GM19467 (cell line): ENCODE measurements at regions not wholly inside any gene's neighbourhood (a gene's known extent, or its start where the extent isn't known, plus 50 kb on each side); places are given as distances from the start of the nearest gene placed in this dataset.

Source experiments
- ATAC-seq: cut with Tn5 transposase; IDR thresholded peaks from one replicate; pipeline ENCODE4 v1.9.1; 2021; ENCODE audit warnings: mild to moderate bottlenecking, moderate library complexity; ENCODE audit not compliant: unreplicated experiment

DNA sequence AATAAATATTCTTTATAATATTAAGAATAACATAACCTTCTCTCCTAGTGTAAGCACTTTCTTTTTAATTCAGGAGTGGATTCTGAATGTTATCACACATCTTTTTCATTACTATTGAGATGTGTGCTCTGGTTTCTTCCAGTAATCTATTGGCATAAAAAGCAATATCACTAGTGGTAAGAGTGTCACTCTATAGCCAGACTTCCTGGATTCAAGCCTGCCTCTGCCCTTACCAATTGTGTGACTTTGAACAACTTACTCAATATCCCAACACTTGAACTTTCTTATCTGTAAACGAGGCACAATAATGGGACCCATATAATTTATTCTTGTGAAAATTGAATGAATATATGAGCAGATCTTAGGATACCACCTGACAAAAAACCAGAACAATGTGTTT, 71.0 kb downstream of the SEM1 start:
- no peak for ATAC-seq

DNA sequence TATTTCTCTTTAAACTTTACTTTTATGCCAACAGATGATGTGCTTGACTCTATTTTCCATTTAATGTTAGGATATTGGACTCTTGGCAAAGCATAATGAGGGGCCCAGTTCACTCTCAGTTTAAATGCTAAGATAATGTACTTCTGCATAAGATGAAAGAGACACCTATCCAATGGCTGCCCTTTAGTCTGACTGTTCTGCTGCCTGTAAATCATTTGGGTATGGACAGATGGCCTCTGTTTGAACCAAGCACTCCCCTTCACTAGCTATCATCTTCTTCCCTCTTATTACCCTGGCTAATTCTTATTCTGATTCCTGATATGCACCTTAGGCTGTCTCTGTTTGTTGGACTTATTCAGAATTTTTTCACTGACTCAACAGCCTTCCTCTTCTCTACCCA, 72.1 kb downstream of the SEM1 start:
- ATAC-seq, result no peak

DNA sequence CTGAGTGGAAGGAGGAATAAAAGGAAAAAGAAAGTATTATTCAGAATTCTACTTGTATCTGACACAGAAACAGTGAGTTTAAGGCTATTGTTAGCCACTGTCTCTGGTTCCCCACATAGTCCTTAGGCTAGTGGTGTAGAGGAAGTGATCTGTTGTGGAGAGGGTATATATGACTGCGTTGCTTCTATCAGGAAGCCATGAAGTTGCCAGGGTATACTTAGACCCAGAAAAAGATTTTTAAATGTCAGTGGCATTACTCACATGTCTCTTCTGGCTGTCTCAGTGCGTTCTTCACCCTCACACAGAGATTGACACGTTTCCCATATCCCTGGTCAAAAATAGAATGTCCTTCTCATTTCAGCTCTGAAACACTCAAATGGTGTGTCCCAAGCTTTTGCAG, 72.7 kb downstream of the SEM1 start:
- no peak for ATAC-seq

DNA sequence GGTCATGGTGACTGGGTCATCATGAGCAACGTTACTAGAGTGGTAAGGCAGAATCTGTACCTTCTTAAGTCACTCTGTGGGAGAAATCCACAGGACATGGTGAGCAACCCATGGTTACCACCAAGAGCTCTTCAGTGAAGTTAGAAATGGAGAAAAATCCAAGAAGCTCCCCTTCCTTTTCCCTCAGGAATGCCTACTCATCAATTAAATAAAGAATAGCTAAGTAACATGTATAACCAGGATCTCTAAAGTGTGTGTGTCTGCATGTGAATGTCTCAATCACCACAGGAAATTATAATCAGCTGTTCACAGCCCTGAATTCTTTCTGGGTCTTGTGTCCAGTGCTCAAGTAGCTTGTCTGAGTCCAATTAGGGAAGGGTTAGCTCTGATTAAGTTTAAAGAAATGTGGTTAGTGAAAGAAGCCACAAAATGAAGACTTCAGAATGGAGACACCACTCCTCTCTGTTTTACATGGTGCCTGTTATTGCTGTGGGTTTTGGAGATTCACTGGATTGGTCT, 73.2 kb downstream of the SEM1 start:
- ATAC-seq, result no peak

DNA sequence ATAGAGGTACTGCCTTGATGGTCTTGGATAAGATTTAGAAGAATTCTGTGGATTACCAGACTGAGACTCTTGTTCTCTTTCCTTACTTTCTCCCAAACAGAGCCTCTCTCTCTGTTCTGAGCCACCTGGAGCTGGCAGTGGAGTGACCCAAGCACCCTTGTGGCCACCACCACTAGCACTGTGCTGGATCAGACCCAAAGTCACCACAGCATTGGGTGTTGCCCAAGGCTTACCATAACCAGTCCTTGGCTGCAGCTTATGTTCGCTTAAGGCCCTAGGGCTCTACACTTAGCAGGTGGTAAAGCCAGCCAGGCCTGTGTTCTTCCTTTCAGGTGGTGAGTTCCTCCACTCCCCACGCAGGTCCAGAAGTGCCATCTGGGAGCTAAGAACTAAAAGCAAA, 79.8 kb downstream of the SEM1 start:
- no peak for ATAC-seq

DNA sequence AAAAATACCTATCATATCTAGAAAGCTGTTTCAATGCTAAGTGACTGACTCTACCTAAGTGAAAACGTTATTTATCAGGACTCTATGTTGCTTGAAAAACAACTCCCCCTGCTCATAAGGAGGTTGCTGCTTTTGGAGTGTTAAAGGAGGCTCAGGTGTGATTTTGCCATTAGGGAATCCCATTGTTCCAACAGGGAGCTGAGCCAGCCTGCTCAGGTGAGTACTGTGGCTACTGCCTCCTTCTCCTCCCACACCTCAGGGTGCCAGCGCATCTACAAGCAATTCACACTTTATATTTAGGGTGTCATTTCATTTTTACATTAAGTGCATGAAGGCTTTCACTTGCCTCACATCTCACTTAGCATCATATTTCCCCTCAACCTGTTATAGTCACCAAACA, 84.7 kb downstream of the SEM1 start:
- ATAC-seq, result no peak

DNA sequence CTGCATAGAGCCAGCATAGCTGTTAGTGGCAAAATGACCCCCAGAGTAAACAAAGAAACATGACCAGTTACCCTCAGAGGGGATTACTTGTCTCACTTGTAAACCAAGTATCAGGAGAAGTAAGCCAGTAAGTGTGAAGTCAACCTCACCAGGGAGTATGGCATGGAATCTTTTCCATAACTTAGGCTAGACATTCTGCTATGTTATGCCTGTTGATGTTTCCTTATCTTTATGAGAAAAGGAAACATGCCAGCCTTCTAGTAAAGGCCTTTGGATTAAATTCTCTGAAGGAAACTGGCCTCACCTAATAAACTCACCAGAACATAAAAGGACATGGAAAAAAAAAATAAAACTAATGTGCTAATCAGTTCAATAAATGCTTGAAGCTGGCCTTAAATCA, 87.7 kb downstream of the SEM1 start:
- no peak for ATAC-seq

DNA sequence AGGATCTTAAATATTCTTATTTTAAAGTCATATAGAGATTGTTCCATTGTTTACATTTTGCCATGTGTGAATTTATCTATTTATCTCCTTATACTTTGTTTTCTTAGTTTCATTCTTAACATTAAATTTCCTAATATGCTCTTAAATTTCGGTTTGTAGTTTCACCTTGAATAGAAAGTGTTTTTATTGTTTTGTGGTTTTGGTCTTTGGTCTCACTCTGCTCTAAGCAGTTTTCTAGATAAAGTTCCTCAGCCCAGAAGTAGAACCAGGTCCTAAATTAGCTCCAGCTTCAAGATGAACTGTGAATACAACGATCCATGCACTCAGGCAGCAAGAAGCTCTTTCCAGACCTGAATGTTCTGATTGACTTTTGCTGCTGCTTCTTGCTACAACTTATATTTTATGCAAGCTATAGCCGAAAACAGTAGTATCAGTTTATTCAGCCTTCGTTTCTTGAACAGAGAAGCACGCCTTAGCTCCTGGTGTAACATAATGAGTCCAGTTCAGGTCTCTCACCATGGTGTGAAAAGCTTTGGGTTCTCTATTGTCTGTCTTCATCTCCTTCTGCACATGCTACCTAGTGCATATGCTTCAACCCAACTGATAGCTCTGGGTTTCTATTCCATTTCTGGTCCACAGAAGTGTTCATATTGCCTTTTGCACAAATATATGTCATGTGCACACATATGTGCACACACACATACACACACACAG, 95.3 kb downstream of the SEM1 start:
- no peak for ATAC-seq

DNA sequence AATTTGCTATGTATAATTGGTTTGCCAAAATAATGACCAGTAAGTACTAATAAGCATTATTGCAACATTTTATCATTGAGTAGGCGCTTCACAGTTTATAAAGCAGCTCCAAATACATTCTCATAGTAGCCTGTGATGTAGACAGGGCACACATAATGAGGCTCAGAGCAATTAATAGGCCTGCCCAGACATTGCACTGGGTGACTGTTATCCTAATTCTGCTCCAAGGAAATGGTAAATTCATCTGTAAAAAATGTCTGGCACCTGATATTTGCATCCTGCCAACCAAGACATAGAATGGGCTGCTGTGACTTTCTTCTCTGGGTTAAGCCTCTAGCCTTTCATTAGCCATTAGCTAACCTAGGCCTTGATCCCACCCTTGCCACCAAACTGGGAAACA, 97.6 kb downstream of the SEM1 start:
- no peak for ATAC-seq

DNA sequence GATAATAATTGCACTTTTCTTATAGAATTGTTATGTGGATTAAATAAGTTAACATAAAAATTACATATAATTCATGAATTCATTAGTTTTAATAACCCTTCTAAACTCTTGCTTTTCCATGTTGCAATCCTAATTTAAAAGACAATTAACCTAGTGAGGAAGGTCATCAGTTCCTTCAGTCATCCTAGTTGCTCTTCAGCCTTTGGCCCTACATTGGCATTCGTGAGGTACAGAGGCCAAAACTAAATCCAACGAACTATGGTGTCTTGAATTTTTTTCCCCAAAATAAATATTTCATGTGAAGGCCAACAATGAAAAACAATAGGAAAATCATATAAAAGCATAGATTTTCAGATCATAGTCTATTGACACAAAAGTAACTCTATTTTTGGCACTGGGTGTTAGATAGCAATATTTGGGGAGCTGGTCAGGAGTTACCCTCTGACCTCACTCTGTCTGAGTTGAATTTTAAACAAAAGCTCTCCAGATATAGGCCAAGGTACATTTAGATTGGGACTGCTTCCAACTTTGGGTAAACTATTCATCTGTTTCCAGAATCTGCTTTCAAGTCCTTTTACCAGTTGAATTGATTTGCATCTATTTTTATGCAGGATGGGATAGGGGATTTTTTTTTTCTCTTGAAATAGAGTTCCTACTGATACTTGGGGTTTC, 104.5 kb downstream of the SEM1 start:
- ATAC-seq, result no peak

DNA sequence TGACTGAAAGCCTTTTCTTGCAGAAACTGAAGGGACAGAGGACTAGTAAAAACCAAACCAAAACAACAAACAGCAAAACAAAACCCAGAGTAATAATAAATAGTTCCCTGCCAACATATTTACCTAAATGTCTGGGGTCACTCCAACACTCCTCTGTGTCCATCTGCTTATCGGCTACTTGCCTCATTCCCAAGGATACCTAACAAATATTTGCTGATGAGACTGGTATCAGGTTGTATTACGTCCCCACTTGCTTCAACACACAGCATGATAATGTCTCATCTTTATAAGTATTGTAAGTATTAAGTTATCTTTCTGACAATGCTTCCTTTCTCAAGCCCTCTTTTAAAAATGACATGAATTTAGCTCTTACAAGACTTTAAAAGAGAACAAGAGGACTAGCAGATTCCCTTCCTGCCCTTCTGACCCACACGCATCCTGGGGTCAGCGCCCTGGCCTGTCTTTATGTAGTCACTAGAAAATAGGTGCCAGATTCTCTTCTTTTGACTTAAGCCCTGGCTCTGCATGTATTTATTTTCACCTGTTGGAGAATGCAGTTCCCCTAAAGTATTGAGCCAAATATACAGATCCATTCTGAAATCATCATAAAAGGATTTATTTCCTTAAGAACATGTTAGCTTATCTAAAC, 110.2 kb downstream of the SEM1 start:
- no peak for ATAC-seq

DNA sequence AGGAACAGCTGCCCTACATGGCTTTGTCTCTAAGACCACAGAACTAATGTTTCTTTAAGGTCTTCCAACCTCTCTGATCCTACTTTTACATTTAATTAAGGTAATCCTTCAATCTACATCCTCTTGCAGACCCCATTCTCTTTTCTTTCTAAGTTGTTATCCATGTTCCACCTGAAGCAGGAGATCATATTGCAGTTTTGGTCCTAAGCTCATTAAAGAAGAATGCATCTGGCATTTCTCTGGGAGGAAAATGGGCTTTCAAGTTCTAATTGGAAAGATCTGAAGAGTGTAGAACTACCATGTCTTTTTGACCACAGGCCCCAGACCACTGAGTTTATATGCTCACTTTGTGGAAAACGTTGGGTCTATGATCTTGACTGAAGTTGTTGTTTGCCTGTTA, 111.2 kb downstream of the SEM1 start:
- ATAC-seq, result no peak

DNA sequence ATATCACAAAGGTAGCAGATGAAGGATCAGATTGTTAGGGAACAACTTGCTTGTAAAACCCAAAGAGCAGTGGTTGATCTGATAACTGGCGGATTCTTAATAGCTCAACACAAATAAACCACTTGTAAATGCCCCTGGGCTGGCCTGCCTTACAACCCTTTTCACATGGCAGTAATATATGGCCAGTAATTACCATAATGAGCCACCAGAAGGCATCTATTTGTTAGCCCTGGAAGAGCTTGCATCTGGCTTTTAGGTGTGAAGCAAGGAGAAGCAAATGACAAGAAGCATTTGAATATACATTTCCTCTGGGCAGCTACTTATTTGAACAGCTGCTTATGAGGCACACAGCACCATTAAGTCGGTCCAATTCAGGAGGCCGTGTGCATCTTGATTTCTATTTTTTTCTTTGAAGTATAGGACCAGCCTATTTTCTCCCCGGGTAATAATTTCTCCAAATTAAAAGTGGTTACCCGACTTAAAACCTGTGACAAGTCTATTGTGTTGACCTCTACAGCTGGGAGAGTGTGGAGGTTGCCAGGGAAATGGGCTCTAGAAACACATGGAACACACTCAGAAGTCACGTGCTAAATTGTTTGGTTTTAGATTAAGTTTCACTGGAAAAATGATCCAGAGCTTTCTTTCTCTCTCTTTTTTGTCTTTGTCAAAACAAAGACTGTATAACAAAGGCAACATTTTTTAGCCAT, 113.4 kb downstream of the SEM1 start:
- ATAC-seq, result no peak

DNA sequence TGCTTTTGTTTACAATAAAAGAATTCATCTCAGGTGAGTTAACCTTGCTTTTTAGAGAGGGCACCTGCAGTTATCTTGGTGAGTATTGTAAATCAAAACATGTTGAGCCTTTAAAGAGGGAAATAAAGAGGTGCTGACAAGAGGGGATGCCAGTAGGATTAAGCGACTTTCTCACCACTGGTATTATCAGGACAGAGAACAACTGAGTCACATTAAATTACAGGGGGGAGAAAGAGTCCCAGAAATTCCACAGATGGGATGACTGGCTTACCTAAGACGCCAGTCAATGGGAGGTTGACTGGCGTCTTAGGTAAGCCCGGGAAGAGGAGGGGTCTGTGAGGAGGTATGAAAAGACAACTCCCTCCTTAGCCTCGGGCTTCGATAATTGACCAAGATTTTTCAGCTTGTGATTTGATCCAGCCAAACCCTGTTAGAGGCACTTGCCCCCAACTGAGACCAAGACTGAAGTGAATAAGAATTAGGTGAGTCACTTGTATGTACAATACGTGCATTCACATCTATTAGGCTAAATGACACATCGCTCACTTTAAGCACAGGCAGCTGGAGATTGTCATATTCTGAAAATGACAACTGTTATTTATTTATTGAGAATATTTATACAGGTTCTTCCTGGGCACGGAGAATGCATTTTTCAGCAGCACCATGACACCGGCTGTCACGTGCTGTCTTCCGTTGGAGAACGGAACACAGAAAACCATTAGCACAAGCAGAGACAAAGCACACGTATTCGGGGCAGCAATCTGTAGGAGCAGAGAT, 117.6 kb downstream of the SEM1 start:
- ATAC-seq, result no peak

DNA sequence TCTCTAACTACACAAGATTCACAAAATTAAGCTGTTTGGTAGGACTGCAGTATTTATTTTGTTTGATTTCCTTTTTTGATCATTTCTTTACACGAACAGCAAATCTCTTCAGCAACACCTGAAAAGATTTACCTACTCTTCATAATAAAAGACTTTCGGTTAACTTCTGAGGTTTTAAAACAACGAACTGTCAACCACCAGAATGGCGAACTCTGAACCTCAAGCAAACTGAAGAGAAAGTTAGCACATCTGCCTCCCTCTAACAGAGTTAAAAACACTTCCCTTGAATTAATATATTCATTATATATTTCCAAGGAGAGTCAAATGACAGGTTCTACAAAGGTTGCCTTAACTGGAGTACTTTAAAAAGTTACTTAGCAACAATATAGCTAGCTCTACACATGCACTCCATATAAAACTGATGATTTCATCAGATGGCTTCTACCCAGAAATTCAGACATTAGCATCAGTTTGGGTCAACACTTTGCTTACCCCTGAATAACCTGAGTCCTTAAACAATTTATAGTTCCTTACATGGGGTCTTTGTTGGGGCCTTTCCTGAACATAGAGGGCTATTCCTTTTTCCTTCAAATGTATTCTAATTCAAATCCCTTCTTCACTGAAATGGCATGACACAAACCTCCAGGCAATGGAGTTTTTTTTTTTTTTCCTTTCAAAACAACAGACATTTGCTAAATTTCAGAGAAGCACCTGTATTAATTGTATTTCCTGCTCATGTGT, 118.3 kb downstream of the SEM1 start:
- no peak for ATAC-seq

DNA sequence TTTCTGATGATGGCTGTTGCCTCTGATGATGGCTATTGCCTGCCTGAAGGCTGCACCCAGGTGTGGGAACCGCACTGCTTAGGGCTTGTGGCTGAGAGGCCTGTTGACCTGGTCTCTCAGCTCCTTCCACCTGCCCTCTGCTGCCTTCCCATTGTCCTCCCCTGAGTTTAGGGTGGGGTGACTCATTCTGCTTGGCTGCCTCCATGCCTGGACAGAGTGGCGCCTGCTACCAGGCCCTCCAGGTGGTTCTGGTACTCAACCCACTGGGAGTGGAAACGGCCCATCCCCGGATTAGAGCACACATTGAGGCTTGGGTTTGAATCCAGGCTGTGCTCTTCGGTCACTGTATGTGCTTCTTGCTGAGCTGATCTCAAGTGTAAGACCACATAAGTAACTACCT, 120.6 kb downstream of the SEM1 start:
- no peak for ATAC-seq

DNA sequence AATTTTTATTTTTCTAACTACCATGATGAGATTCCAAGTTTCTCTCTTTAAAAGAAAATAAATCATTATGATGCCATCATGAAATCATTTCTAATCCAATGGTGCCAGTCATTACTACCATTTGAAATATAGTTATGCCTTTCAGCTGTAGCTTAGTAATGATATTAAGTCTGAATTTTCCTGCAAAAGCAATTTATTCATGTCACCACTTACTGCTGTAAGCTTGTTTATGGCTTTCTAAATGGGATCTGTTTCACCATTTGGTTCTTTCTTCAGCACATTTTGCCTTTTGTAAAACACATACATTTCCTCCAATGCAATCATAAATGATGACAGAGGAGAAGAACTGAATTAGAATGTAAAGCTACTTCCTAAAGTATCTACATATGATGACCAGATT, 130.5 kb downstream of the SEM1 start:
- ATAC-seq, result no peak

DNA sequence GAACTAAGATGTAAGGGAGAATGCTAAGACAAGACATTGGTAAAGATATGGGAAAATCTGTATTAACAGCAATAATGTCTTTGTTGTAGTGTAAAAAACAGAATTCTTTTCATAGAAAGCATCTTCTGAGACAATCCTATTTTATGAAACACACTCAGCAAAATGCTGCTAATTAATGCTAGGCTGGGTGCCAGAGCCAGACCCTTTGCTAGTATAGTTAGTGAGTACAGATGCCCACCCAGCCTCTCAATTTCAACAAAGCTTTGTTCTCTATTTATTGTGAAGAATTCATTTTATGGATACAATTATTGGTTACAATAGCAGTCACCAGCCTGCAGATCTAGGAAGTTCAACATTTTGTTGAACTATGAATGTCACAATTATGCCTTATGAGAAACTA, 131.0 kb downstream of the SEM1 start:
- ATAC-seq, result no peak

DNA sequence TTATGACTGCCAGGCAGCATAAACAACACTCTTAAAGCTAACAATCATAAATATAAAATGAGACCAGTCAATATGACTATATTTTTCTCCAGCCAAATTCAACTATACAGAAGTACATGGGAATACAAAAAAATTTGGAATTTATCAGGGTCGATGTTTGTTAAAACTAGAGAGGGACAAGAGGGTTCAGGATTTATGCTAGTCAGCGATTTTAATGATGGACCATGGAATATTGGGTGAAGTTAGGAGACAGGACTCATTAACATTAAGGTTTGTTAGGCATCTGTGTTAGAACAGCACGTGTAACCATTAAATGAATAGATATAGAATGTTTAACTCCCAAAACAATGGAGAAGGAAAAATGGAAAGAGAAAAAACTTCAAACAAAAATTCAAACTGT, 146.2 kb downstream of the SEM1 start:
- ATAC-seq, result no peak

DNA sequence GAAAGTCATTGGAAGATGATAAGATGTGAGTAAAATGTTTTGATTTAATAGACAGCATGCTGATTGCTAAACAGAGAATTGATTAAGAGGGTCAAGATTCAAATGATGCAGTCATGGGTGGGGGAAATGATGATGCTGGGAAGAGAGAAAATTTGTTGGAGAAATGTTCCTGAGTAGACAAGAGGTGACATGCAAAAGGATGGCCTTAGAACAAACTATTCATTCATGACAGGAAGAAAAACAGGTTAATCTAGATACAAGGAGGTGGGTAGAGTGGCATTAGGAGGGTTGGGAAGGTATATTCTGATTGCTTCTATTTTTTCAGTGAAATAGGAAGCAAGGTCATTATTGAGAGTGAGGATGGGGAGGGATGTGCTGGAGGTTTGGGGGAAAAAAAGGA, 146.7 kb downstream of the SEM1 start:
- ATAC-seq, result no peak
